PC-3 (cell line): ENCODE measurements at regions not wholly inside any gene's neighbourhood (a gene's known extent, or its start where the extent isn't known, plus 50 kb on each side); places are given as distances from the start of the nearest gene placed in this dataset.

Source experiments
- ATAC-seq: fragments of 200-7000 bp; cut with Tn5 transposase; 2 replicates; pipeline ENCODE4 v1.9.1; 2020; ENCODE audit warnings: mild to moderate bottlenecking, moderate library complexity
- BruUV-seq: library from RNA; stranded (reverse); fragments of 400-500 nt; replicated peaks from 2 replicates; lab custom pipeline; 2021; lab: Mats Ljungman, UMichigan
- CTCF ChIA-PET: fragments of 300-600 bp; sonication (Branson Sonifier 250); formaldehyde crosslinking; loops from one replicate; lab custom pipeline; 2022; ENCODE audit warnings: antibody characterized with exemption; lab: Charles Lee
- POLR2A ChIA-PET: fragments of 300-600 bp; sonication (Branson Sonifier 250); formaldehyde crosslinking; loops from one replicate; lab custom pipeline; 2022; ENCODE audit warnings: antibody characterized with exemption; ENCODE audit not compliant: unreplicated experiment; lab: Charles Lee
- DNase-seq: peaks from one replicate; pipeline ENCODE4 v3.0.0-alpha.2; 2015
- H2AFZ ChIP-seq: fragments of 300-600 bp; sonication (generic); 2 replicates; pipeline ENCODE4 v1.6.0; 2016; ENCODE audit warnings: antibody characterized with exemption, low read length
- H3F3A ChIP-seq: fragments of 300-600 bp; sonication (generic); one replicate; pipeline ENCODE4 v1.6.0; 2017; ENCODE audit warnings: antibody characterized with exemption, low read length, control low read depth, mild to moderate bottlenecking; ENCODE audit not compliant: unreplicated experiment
- H3K27ac ChIP-seq: fragments of 300-600 bp; sonication (generic); 2 replicates; pipeline ENCODE4 v1.5.1; 2016; ENCODE audit warnings: mild to moderate bottlenecking, low read length
- H3K27me3 ChIP-seq: fragments of 300-600 bp; sonication (generic); 2 replicates; pipeline ENCODE4 v1.6.1; 2016; ENCODE audit warnings: low read length, mixed read lengths
- H3K36me3 ChIP-seq: fragments of 300-600 bp; sonication (generic); 2 replicates; pipeline ENCODE4 v1.6.1; 2016; ENCODE audit warnings: low read depth, mixed run types, low read length, mixed read lengths
- H3K4me1 ChIP-seq: fragments of 300-600 bp; sonication (generic); 2 replicates; pipeline ENCODE4 v1.5.1; 2016; ENCODE audit warnings: low read length; ENCODE audit not compliant: insufficient read depth
- H3K4me2 ChIP-seq: fragments of 300-600 bp; sonication (generic); 2 replicates; pipeline ENCODE4 v1.6.0; 2016; ENCODE audit warnings: low read length
- H3K4me3 ChIP-seq: fragments of 300-600 bp; sonication (generic); 2 replicates; pipeline ENCODE4 v1.5.1; 2016; ENCODE audit warnings: mild to moderate bottlenecking, low read length, mixed read lengths
- H3K79me2 ChIP-seq: fragments of 300-600 bp; sonication (generic); 2 replicates; pipeline ENCODE4 v1.6.1; 2017; ENCODE audit warnings: low read length, mixed read lengths
- H3K9ac ChIP-seq: fragments of 300-600 bp; sonication (generic); 2 replicates; pipeline ENCODE4 v1.6.0; 2016; ENCODE audit warnings: mild to moderate bottlenecking, low read length
- H3K9me2 ChIP-seq: fragments of 300-600 bp; sonication (generic); replicated peaks from 2 replicates; pipeline ENCODE4 v1.6.1; 2016; ENCODE audit warnings: mixed run types, low read length, mixed read lengths
- H3K9me3 ChIP-seq: fragments of 300-600 bp; sonication (generic); 2 replicates; pipeline ENCODE4 v1.6.1; 2016; ENCODE audit warnings: low read length, mixed read lengths
- H4K20me1 ChIP-seq: fragments of 300-600 bp; sonication (generic); 2 replicates; pipeline ENCODE4 v1.6.1; 2016; ENCODE audit warnings: low read length, mixed read lengths
- EZH2 ChIP-seq: fragments of 300-600 bp; sonication (generic); IDR thresholded peaks from one replicate; pipeline ENCODE4 v1.6.1; 2017; ENCODE audit warnings: antibody characterized with exemption, mild to moderate bottlenecking, low read length; ENCODE audit not compliant: unreplicated experiment
- EZH2phosphoT487 ChIP-seq: fragments of 300-600 bp; sonication (generic); IDR thresholded peaks from 2 replicates; pipeline ENCODE4 v1.6.1; 2018; ENCODE audit warnings: mild to moderate bottlenecking, antibody characterized with exemption, low read length, borderline replicate concordance
- intact Hi-C: fragments of 100-400 bp; cut with micrococcal nuclease; formaldehyde crosslinking; loops from 2 replicates; pipeline ENCODE4 v1.9.0; 2023
- TF ChIP-seq, protein P1 (sequence below): fragments of 300-600 bp; sonication (generic); conservative IDR thresholded peaks from 2 replicates; pipeline ENCODE4 v1.5.1; 2017; ENCODE audit warnings: antibody characterized with exemption, low read depth, mild to moderate bottlenecking, low read length

DNA sequence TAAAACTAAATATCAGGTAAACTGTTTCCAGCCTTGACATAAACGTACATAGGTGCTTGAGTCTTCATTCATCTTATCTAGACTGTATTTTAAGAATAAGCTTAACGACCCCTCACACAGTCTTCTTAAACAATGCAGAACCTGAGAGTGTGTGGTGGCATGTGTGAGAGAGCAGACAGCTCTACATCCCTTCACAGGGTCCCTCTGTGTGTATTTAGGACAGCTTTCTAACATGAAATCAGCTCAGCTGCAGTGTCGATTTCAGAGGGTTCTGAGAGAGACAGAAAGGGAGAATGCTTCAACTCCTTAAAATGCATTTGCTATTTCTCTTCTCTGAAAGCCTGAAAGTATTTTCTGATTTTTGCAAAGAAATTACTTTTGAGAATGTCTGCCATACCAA, 185.2 kb downstream of the GRB14 start:
- intact Hi-C loops, result loop anchor here (10.0 kb wide), 1 partner anchor 961 kb away; no protein-coding TSS in a partner anchor
- Histone ChIP-seq H3K9me2 (no peaks in the 10 kb centered on the region), H3K79me2 (no peaks in the 10 kb centered on the region), H2AFZ (no peak overlapping the region), H4K20me1 (no peaks in the 10 kb centered on the region), H3K4me3 (no peak overlapping the region), H3K9me3 (no peaks in the 10 kb centered on the region), H3K27me3 (peaks cover 70% of the 10 kb centered on the region), H3K27ac (no peak overlapping the region), H3F3A (no peaks in the 10 kb centered on the region), H3K4me2 (no peak overlapping the region), H3K9ac (no peak overlapping the region), H3K4me1 (no peaks in the 10 kb centered on the region), H3K36me3 (no peaks in the 10 kb centered on the region)
- ATAC-seq, result no peak
- no peak for DNase-seq
- TF ChIP-seq EZH2 (no peak), EZH2phosphoT487 (no peak)
- TF ChIP-seq, protein P1, sequence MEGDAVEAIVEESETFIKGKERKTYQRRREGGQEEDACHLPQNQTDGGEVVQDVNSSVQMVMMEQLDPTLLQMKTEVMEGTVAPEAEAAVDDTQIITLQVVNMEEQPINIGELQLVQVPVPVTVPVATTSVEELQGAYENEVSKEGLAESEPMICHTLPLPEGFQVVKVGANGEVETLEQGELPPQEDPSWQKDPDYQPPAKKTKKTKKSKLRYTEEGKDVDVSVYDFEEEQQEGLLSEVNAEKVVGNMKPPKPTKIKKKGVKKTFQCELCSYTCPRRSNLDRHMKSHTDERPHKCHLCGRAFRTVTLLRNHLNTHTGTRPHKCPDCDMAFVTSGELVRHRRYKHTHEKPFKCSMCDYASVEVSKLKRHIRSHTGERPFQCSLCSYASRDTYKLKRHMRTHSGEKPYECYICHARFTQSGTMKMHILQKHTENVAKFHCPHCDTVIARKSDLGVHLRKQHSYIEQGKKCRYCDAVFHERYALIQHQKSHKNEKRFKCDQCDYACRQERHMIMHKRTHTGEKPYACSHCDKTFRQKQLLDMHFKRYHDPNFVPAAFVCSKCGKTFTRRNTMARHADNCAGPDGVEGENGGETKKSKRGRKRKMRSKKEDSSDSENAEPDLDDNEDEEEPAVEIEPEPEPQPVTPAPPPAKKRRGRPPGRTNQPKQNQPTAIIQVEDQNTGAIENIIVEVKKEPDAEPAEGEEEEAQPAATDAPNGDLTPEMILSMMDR, result no peak
- ChIA-PET CTCF (no interaction called here), POLR2A (no interaction called here)
- no TSS peak for BruUV-seq

DNA sequence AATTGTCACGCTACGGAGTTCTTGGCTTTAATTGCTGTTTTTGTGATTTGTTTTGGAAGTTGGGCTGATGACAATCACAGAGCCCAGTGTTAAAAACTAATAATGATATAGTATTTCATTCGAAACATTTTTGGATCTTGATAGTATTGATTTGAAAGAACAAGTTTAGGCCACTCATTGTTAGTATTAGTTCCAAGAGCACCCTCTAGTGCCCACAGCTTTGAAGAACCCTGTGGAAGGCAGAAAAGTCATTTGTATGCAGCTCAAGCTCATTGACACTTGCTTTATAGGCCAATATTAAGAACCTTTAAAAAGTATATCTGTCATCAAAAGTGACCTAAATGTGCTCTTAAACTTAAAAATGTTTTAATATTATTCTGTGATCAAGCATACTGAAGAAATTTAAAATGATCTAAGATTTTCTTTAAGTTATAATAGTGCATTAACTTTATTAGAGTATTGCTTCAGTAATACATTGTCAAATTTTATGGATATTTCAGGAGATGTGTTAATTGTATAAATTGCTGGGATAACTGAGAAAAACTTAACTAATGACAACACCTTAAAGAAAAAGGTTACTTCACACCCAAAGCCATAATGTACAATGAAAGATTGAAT, 191.0 kb downstream of the GRB14 start:
- ChIA-PET CTCF (interaction anchor here (0.5 to 1.0 kb wide), 4 partner anchors 27 to 1261 kb away, joined by 3 to 6 read pairs (median 3); no protein-coding TSS in a partner anchor), POLR2A (no interaction called here)
- TF ChIP-seq, protein P1, result peak; percentile 83
- TF ChIP-seq EZH2 (no peak), EZH2phosphoT487 (no peak)
- Histone ChIP-seq H3K36me3 (no peaks in the 10 kb centered on the region), H3K9me2 (no peaks in the 10 kb centered on the region), H3K4me3 (no peak overlapping the region), H3K9ac (no peak overlapping the region), H2AFZ (no peak overlapping the region), H3K27me3 (peaks cover 78% of the 10 kb centered on the region), H3K79me2 (no peaks in the 10 kb centered on the region), H3K4me2 (no peak overlapping the region), H3F3A (no peaks in the 10 kb centered on the region), H4K20me1 (no peaks in the 10 kb centered on the region), H3K9me3 (no peaks in the 10 kb centered on the region), H3K4me1 (no peaks in the 10 kb centered on the region), H3K27ac (no peak overlapping the region)
- BruUV-seq, result no TSS peak
- ATAC-seq (no peak), DNase-seq (peak; percentile 64)
- intact Hi-C loops, result loop anchor here (1.0 to 10.0 kb wide), 3 partner anchors 955 to 1239 kb away; no protein-coding TSS in a partner anchor

DNA sequence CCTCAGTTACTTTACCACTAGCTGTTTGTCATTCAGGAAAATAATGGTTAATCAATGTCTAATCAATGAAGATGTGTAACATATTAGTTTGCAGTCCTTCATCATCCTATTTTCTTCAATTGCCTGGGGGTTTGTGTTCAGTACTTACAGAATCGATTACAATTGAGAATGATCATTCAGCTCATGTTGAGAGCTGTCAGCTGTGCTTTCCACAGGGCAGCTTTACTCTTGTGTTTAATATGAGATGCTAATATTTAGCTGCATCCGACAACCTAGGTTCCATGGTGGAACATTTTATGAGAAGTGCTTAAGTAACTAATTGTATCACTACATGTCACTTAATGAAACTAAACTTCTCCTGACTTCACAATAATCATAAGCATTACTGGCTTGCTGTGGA, 191.9 kb downstream of the GRB14 start:
- H3K27ac ChIP-seq, result no peak overlapping the region
- no peaks in the 10 kb centered on the region for H3K4me1 ChIP-seq
- POLR2A ChIA-PET, result no interaction called here
- TF ChIP-seq EZH2 (no peak), EZH2phosphoT487 (no peak)
- TF ChIP-seq, protein P1, result no peak
- intact Hi-C loops, result no loop called here
- no peaks in the 10 kb centered on the region for H4K20me1 ChIP-seq
- H3K4me3 ChIP-seq, result no peak overlapping the region
- no peaks in the 10 kb centered on the region for H3K36me3 ChIP-seq
- peaks cover 78% of the 10 kb centered on the region for H3K27me3 ChIP-seq
- DNase-seq, result no peak
- no peak for ATAC-seq
- CTCF ChIA-PET, result no interaction called here
- H3K4me2 ChIP-seq, result no peak overlapping the region
- no TSS peak for BruUV-seq
- H3F3A ChIP-seq, result no peaks in the 10 kb centered on the region
- no peaks in the 10 kb centered on the region for H3K9me2 ChIP-seq
- no peak overlapping the region for H2AFZ ChIP-seq
- H3K9ac ChIP-seq, result no peak overlapping the region
- H3K79me2 ChIP-seq, result no peaks in the 10 kb centered on the region
- H3K9me3 ChIP-seq, result no peaks in the 10 kb centered on the region
